OCI-LY7 (cell line): ENCODE measurements at regions not wholly inside any gene's neighbourhood (a gene's known extent, or its start where the extent isn't known, plus 50 kb on each side); places are given as distances from the start of the nearest gene placed in this dataset.

Source experiments
- BruUV-seq: library from RNA; stranded (reverse); fragments of 400-500 nt; replicated peaks from 2 replicates; lab custom pipeline; 2021; lab: Mats Ljungman, UMichigan
- CTCF ChIA-PET: fragments of 300-600 bp; sonication (Branson Sonifier 250); formaldehyde crosslinking; loops from one replicate; lab custom pipeline; 2022; ENCODE audit warnings: antibody characterized with exemption; ENCODE audit not compliant: unreplicated experiment; lab: Charles Lee
- POLR2A ChIA-PET: fragments of 300-600 bp; sonication (Branson Sonifier 250); formaldehyde crosslinking; loops from one replicate; lab custom pipeline; 2022; ENCODE audit warnings: antibody characterized with exemption; lab: Charles Lee
- DNase-seq: peaks from one replicate; pipeline ENCODE4 v3.0.0-alpha.2; 2015; ENCODE audit warnings: low spot score
- H2AFZ ChIP-seq: fragments of 200-600 bp; sonication (generic), shearing (Covaris generic); 2 replicates; pipeline ENCODE4 v1.6.1; 2014; ENCODE audit warnings: mild to moderate bottlenecking, antibody characterized with exemption, low read length, moderate library complexity
- H3K27ac ChIP-seq: fragments of 200-600 bp; sonication (generic); 2 replicates; pipeline ENCODE4 v1.5.1; 2014; ENCODE audit warnings: mixed run types, low read depth, mild to moderate bottlenecking, moderate library complexity, low read length, inconsistent platforms; ENCODE audit not compliant: poor library complexity, severe bottlenecking
- H3K36me3 ChIP-seq: fragments of 200-600 bp; sonication (generic); 2 replicates; pipeline ENCODE4 v1.6.1; 2014; ENCODE audit warnings: mild to moderate bottlenecking, antibody characterized with exemption, low read length, moderate library complexity, mixed read lengths; ENCODE audit not compliant: insufficient read depth
- H3K4me1 ChIP-seq: fragments of 200-600 bp; sonication (generic); 2 replicates; pipeline ENCODE4 v1.5.1; 2014; ENCODE audit warnings: mild to moderate bottlenecking, low read length; ENCODE audit not compliant: insufficient read depth, poor library complexity, severe bottlenecking
- H3K4me2 ChIP-seq: fragments of 200-600 bp; sonication (generic); 2 replicates; pipeline ENCODE4 v1.6.1; 2014; ENCODE audit warnings: mild to moderate bottlenecking, low read length
- H3K4me3 ChIP-seq: fragments of 200-600 bp; sonication (generic); 2 replicates; pipeline ENCODE4 v1.5.1; 2014; ENCODE audit warnings: mild to moderate bottlenecking, low read depth, low read length; ENCODE audit not compliant: poor library complexity, severe bottlenecking
- H3K79me2 ChIP-seq: fragments of 200-600 bp; sonication (generic); 2 replicates; pipeline ENCODE4 v1.6.1; 2016; ENCODE audit warnings: low read depth, mild to moderate bottlenecking, low read length, moderate library complexity, mixed read lengths; ENCODE audit not compliant: insufficient read depth
- H3K9me2 ChIP-seq: fragments of 200-600 bp; sonication (generic); 2 replicates; pipeline ENCODE4 v1.6.1; 2016; ENCODE audit warnings: mild to moderate bottlenecking, low read length, mixed read lengths; ENCODE audit not compliant: insufficient read depth
- H3K9me3 ChIP-seq: fragments of 200-600 bp; sonication (generic); 2 replicates; pipeline ENCODE4 v1.6.1; 2014; ENCODE audit warnings: mild to moderate bottlenecking, mixed run types, low read length, mixed read lengths
- H4K20me1 ChIP-seq: fragments of 200-600 bp; sonication (generic); 2 replicates; pipeline ENCODE4 v1.6.1; 2014; ENCODE audit warnings: mild to moderate bottlenecking, antibody characterized with exemption, low read length, moderate library complexity, mixed read lengths; ENCODE audit not compliant: insufficient read depth
- CTCF ChIP-seq: fragments of 200-600 bp; sonication (generic); conservative IDR thresholded peaks from 2 replicates; pipeline ENCODE4 v1.5.1; 2014; ENCODE audit warnings: mild to moderate bottlenecking, antibody characterized with exemption, low read length, moderate library complexity, mixed read lengths
- EZH2phosphoT487 ChIP-seq: fragments of 200-600 bp; sonication (generic); IDR thresholded peaks from 2 replicates; pipeline ENCODE4 v1.6.1; 2018; ENCODE audit warnings: low read depth, borderline replicate concordance, mild to moderate bottlenecking, mixed run types, antibody characterized with exemption, low read length, moderate library complexity, mixed read lengths
- intact Hi-C: fragments of 100-400 bp; cut with micrococcal nuclease; formaldehyde crosslinking; loops from one replicate; pipeline ENCODE4 v1.10.0; 2022; ENCODE audit not compliant: unreplicated experiment

- H3K27ac ChIP-seq = no peak overlapping the region
- CTCF ChIA-PET = no interaction called here
- no peaks in the 10 kb centered on the region for H4K20me1 ChIP-seq
- no peak overlapping the region for H2AFZ ChIP-seq
- H3K4me2 ChIP-seq = no peak overlapping the region
- no peak for DNase-seq
- no peaks in the 10 kb centered on the region for H3K36me3 ChIP-seq
- intact Hi-C loops = no loop called here
- POLR2A ChIA-PET = interaction anchor here (1.2 kb wide), 1 partner anchor 11 kb away, joined by 3 read pairs; no protein-coding TSS in a partner anchor
- H3K4me1 ChIP-seq = no peaks in the 10 kb centered on the region
- no TSS peak for BruUV-seq
- H3K9me2 ChIP-seq = no peaks in the 10 kb centered on the region
- TF ChIP-seq CTCF (no peak), EZH2phosphoT487 (no peak)
- H3K79me2 ChIP-seq = no peaks in the 10 kb centered on the region
- no peaks in the 10 kb centered on the region for H3K9me3 ChIP-seq
- H3K4me3 ChIP-seq = no peak overlapping the region
Observed at GRCh38 chr17:70265471-70265870, 96.1 kb downstream of the KCNJ2 start.

GRCh38 chr17:70266394-70266793, 97.1 kb downstream of the KCNJ2 start:
- POLR2A ChIA-PET = no interaction called here
- TF ChIP-seq CTCF = no peak
- TF ChIP-seq EZH2phosphoT487 = no peak
- CTCF ChIA-PET = no interaction called here
- DNase-seq = no peak
- Histone ChIP-seq H3K9me2 (no peaks in the 10 kb centered on the region), H3K79me2 (no peaks in the 10 kb centered on the region), H3K27ac (no peak overlapping the region), H3K36me3 (no peaks in the 10 kb centered on the region), H3K4me2 (no peak overlapping the region), H3K4me1 (no peaks in the 10 kb centered on the region), H2AFZ (no peak overlapping the region), H3K9me3 (no peaks in the 10 kb centered on the region), H3K4me3 (no peak overlapping the region), H4K20me1 (no peaks in the 10 kb centered on the region)
- intact Hi-C loops = no loop called here
- no TSS peak for BruUV-seq

- Histone ChIP-seq H4K20me1 (no peaks in the 10 kb centered on the region), H3K4me3 (no peak overlapping the region), H2AFZ (no peak overlapping the region), H3K4me2 (no peak overlapping the region), H3K27ac (no peak overlapping the region), H3K79me2 (no peaks in the 10 kb centered on the region), H3K9me2 (no peaks in the 10 kb centered on the region), H3K36me3 (no peaks in the 10 kb centered on the region), H3K9me3 (no peaks in the 10 kb centered on the region), H3K4me1 (no peaks in the 10 kb centered on the region)
- POLR2A ChIA-PET = interaction anchor here (1.2 kb wide), 2 partner anchors 10 to 24 kb away, joined by 3 to 4 read pairs; no protein-coding TSS in a partner anchor
- CTCF ChIA-PET = no interaction called here
- no peak for DNase-seq
- intact Hi-C loops = no loop called here
- no peak for TF ChIP-seq CTCF
- TF ChIP-seq EZH2phosphoT487 = no peak
- BruUV-seq = no TSS peak
Observed at GRCh38 chr17:70268383-70268782, 99.1 kb downstream of the KCNJ2 start.
